HG03469 (cell line): ENCODE measurements at regions not wholly inside any gene's neighbourhood (a gene's known extent, or its start where the extent isn't known, plus 50 kb on each side); places are given as distances from the start of the nearest gene placed in this dataset.
"Not testable (repeated sequence)": the region's sequence is repeated elsewhere in the genome, so short reads cannot be mapped to it uniquely, and the experiment has no call there.

Experiments
- ATAC-seq: cut with Tn5 transposase; IDR thresholded peaks from one replicate; pipeline ENCODE4 v1.9.1; 2021; ENCODE audit warnings: mild to moderate bottlenecking, moderate library complexity, moderate number of reproducible peaks; ENCODE audit not compliant: unreplicated experiment

DNA sequence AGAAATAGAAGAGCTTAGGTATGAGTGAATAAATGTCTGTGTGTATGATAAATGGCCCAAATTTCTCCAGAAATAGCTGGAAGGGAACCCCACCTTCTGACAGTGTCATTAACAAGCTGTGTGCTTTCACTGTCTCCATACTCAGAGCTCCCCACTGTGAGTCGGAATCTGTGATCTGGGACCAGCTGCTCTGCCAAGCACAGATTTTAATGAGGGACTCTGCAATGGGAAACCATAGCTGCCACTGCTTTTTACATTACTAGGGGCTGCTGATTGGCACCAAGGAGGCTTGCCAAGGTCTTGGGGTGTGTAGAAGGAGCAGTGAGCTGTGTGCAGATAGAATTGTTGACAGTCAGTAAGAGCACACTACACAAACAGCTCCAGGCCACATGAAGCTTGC is 244.2 kb upstream of the CCDC196 start:
- ATAC-seq: no peak

DNA sequence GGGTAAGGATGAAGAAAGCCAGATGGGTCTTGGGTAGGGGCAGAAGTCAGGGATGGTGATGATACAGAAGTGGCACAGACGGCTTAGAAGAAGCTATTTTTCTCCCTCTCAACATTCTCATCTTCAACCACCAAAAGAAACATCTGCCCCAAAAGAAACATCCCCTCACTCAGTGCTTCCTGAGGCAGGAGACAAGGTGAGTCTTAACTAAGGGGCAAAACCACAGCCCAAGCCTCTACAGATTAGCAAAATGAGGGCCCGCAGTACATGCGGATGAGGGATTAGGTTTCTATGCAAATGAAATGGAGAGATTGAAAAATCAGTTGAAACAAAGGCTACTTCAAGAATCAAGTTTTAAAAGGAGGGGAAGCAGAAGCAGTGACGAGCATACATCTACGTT is 241.3 kb upstream of the CCDC196 start:
- ATAC-seq: no peak

DNA sequence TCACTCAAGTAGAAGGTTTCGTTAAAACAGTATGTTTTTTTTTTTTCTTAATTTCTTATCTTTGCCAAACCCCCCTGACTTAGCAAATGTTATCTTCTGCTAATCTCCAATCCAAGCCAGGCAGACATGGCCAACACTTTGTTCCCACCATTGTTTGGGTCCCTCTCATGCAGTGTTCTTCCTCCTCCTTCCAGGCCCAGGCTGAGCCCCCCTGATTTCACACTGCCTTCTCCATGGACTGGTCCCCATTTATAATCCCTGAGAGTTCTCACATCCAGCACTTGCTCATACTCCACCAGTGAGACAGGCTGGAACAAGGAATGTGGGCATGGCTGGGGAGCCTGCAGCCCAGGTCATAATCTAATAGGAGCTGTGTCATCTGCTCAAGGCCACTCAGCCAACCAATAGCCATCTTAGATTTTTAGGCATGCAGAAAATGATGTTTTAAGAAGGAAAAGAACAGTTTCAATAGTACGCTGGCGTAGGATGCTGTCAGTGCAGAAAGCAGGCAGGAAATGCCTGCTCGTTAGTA is 238.4 kb upstream of the CCDC196 start:
- no peak for ATAC-seq

DNA sequence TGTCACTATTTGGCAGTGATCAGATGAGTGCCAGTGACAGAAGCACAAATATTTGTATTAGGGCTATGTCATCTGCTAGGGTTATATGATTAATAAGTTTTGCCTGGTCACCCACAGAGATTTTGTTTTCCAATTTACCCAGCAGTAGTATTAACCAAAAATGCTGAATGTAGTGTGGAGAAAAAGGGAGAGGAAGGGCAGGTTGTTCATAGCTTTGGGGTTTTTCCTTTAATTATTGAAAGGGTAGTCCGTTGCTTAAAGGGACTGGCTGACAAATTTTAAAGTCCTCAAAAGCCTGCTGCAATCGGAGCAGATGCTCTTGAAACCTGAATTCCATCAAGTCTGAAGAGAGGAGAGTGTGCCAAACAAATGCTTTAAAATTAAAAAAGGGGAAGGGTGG is 237.9 kb upstream of the CCDC196 start:
- no peak for ATAC-seq

DNA sequence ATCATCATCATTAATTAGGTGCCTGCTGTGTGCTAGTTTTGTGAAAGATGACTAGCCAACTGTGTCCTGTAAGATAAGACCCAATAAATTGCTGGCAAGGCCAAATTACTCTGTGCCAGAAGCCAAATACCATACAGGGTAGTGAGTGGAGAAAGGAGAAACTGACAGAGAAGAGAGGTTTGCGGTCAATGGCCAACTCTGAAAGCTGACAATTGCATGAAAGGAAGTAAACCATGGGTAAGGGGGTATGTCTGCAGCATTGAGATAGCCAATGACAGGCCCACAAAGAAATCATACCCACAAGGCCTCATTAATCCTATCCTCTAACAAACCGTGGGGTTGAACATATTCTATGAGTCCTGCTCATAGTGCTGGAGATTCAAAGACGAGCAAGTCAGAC is 236.6 kb upstream of the CCDC196 start:
- no peak for ATAC-seq

DNA sequence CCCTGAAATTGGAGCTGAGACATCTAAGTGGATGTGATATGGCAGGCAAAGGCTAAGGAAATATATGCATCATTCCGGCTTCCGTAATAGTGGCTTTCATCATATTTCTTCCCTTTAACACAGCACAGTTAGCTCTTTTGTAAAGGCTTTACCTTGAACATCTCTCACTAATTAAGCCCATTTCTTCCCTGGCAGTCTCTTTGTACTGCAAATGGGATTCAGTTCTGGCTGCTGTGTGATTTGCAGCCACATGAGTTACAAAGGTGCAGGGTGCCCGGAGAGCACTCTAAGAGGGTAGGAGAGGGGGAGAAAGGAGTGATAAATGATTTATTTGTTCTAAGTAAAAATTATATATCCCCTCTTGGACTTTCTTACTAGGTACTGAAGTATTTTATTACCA is 232.1 kb upstream of the CCDC196 start:
- ATAC-seq: no peak

DNA sequence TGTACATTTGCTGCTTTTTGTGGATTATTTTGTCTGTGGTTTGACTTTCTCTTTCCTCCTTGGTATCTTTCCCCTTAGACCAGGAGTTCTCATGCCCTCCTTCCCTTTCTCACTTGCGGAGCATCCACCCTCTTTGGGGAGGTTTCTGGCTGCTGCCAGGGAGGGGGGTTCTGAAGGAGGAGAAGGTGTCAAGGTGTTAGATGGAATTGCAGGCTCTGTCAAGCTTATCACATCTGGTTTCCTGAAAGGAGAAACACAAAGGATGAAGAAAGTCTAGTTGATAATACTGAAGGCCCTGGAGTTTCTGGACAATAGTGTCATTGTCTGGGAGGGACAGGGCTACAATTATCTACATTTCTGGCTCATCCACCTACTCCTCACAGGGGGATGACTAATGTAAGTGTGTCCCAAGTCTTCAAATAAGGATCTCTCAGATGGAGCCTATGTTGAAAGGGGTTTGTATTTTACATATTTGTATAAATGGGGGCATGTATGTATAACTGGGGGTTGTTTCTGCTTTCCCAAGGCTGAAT is 217.3 kb upstream of the CCDC196 start:
- no peak for ATAC-seq

DNA sequence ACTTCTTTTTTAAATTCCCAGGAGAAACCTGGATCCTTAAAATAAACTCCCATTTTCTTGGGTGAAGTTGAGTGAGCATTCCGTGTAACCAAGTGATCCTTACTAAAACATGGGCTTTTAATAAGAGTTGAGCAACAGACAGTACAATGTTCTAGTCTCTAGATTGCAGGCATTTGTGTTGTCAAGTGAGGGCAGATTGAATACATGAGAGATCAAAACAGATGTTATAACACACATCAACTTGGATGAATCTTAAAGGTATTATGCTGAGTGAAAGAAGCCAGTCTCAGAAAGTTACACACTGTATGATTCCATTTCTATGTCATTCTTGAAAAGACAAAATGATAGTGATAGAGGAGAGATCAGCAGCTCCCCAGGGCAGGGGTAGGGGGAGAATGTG is 213.9 kb upstream of the CCDC196 start:
- ATAC-seq: no peak

DNA sequence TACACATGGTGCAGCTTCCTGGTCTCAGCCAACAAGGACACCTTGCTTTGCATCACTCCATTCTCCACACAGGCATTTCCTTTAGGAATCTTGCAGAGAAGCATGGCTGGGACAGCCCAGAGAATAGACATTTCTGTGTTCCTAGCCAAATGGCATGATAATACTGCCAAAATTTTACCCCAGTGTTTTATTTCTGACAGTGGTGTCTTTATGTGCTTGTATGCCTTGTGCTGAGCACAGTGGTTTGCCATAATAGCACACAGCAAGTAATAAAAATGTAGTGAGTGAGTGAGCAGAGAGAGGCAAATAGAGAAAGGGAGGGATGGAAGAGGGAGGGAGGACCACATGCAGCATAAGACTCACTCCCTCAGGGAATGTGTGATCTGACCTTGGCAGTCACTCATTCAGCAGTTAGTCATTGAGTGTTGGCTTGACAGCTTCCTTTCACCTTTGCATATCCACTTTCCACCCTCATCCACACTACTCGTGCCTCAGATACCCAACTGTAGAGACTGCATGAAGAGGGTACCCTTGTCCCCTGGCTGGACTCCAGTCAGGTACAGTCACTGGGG is 212.8 kb upstream of the CCDC196 start:
- no peak for ATAC-seq

DNA sequence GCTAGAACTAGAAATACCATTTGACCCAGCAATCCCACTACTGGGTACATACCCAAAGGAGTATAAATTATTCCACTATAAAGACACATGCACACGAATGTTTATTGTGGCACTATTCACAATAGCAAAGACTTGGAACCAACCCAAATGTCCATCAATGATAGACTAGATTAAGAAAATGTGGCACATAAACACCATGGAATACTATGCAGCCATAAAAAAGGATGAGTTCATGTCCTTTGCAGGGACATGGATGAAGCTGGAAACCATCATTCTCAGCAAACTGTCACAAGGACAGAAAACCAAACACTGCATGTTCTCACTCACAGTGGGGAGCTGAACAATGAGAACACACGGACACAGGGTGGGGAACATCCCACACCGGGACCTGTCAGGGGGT is 207.8 kb upstream of the CCDC196 start:
- not testable (repeated sequence) for ATAC-seq

DNA sequence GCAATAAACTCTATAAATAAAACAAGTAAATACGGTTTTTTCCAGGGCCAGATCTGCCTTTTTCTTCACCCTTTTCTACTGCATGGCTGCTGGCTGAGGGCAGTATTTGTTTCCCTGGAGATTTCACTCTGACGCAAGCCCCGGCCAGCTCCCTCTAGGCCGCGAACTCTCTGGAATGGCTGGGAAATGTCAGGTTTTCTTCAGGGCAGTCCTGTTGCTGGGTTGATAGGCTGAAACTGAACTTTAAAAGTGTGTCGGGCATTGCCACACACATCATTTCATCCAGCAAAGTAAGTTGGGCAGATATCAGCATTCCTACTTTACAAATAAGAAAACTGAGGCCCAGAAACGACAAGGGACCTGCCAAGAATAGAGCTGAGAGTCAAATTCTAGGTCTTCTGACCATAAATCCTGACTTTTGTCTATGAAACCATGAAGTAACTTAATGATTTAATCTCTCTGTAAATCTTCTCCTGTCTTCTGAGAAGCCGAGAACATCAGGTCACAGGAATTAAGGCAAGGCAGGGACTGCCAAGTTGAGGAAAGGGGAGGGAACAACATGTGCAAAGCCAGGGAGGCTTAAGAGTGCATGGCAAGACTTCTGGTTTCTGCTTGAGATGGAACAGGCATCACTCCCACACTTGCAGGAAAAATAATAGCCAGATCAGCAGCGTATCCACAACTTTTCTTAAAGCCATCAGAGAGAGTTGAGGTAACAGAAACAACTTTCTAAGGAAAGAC is 205.0 kb upstream of the CCDC196 start:
- no peak for ATAC-seq

DNA sequence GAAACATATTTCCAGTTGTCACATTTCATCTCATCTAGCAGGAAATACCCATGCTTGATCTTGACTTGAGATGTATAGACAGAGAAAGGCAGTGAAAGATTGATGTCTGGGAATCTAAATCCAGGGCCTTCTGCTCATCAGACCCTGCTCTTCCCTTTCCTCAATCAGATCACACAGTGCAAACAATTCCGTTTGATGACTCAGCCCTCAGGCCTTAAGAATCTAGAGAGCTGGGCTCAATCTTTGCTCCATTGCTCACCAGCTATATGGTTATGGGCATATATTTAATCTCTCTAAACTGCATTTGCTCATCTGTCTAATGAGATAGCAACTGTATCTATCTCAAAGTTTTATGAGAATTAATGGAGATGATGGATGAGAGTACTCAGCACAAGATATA is 201.8 kb upstream of the CCDC196 start:
- no peak for ATAC-seq

DNA sequence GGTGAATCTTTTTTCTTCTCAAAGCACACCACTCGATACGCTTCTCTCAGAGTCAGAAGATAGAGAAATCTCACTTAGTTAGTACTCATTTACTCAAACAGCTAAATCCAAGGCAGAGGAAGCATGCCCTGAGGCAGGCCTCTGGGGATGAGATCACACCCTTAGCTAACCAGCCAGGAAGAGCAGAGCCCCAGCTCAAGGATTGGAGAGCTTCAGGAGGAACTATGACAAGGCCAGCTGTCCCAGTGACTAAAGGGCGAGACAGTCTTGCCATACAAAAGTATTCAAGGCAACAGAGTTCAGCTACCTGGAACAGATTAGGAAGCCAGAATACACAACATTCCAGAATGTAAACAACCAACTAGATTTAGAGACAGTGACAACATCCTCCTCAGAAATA is 197.7 kb upstream of the CCDC196 start:
- ATAC-seq: no peak

DNA sequence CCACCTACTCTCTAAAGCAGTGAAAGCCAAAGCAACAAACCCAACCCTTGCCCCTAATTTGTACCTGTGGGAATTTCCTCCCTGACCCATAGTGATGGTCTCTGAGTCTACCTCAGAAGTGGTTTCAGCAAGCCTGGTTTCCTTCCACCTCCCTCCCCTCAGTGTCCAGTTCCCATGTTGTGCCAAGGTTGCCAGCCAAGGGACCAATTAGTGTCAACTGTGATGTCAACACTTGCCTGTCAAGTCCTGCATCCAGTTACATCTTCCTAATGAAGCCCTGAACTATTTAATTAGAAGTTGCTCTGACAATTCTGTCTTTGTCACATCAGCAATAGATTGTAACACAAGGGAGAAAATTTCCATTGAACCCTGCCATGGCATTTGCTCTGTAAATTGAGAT is 194.4 kb upstream of the CCDC196 start:
- ATAC-seq: no peak

DNA sequence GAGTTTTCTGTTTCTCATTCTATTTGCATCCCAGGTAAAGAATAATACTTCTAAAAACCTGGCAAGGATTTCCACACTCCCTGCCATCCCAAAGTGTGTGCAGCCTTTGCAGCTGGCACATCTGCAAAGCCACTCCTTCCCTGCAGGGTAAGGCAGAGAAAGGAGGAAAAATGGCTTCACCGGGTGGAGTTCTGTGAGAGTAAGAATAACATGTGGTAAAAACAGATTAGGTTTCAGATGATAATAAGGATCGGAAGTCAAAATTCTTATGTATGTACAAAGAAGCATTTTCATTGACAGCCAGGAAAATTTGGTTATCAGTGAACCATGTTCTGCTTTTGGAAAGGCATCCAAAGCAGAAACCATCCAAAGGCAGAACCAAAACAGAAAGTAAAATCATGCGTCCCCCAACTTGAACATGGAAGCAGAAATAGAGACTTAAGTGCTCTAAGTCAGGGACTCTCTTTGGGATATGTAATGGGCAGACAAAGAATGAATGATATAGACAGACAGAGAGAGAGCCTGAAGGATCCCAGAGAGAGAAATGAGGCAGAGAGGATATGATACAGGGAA is 192.6 kb upstream of the CCDC196 start:
- no peak for ATAC-seq

DNA sequence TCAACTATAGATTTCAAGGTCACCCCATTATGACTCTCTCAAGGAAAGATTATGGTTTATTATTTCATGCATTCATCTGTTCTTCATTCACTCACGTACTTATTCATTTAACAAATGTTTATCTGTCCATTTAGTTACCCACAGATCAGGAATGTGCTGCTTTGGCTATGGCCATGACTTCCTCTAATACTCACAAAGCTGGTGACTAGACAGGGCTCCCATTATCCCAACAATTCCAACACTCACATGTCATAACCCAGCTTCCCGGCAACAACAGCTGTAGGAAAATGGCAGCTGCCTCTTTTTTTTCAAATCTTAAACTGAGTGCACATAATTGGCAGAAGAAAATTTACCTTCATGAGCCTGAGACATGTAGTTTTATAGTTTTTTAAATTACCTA is 190.8 kb upstream of the CCDC196 start:
- no peak for ATAC-seq

DNA sequence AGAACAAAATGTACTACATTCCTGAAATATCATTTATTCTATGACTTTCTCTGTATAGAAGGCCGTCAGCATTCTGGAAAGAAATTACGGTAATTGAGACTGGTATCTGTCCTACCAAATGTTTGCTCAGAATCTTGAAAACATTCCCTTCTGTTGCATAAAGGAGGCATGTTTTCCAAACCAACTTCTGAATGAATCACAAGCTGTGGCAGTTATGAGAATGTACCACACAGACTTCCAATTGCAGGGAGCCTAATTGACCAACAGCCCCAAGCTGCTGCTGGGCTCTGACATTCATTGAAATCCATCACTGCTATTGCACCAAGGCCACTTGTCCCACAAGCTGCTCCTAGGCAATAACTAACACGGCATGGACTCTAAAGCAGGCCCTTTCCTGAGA is 185.3 kb upstream of the CCDC196 start:
- no peak for ATAC-seq

DNA sequence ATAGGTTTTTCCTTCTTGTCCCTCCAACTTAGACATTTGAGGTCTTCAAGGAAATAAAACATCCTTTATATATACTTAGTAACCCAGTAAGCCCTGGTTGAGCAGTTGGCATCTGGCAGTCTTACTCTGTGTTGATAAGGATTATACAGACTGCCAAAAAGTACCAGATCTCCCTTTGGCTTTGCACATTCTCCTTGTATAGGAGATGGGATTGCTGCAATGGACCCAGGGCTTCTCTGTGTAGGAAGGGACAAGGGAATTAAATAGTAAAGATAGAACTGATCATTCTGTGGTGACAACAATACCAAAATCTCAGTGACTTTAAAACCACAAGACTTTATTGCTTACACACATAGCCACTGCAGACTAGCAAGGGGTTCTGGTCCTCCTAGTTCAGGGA is 180.1 kb upstream of the CCDC196 start:
- no peak for ATAC-seq

DNA sequence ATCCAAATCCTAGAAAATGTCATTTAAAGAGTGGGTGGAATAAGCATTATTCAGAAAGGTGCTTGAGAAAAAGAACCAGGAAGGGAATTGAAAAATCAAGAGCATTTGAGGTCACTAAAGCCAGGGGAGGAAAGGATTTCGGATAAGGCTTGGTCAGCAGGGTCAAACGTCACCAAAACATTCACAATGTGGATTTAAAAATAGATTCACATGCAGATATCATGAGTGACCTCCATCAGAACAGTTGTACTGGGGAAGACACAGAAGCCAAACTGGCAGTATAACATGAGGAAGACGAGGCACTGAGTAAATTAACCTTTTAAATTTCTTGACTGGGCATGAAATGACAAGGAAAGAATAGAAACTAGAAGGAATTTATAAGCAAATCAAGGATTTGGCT is 175.1 kb upstream of the CCDC196 start:
- no peak for ATAC-seq

DNA sequence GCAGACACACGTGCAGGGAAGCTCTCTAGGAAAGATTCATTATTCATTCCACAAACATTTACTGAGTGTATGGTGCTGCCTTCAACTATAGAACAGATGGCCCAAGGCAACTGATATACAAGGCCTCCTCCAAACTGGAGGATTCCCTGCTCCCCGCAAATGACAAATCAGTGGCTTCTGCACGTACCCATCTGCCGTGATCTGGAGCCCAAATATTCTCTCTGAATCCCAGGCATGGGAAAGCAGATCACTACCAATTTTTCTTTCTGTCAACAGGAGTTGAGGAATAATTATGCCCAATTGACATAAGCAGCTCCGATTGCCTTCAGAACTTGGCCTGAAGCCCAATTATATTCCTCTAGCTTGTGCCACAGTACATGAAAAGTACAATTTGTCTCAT is 174.2 kb upstream of the CCDC196 start:
- ATAC-seq: no peak

DNA sequence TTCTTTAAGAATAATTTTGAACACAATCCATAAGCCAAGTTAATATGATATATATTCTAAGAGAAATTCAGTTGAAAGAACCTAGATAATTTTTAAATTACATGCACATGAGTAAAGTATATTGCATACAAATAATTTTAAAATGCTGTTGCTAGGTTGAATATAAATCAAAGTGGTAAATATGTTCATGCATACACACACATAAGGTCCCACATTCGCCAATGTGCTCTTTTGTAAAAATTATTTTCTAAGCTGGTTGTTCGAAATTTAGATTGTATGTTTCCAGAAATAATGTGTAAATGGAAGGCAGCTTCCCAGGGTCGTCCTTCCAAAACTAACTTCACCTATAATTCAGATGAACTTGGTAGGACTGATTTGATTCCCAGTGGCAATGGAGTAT is 173.7 kb upstream of the CCDC196 start:
- ATAC-seq: no peak

DNA sequence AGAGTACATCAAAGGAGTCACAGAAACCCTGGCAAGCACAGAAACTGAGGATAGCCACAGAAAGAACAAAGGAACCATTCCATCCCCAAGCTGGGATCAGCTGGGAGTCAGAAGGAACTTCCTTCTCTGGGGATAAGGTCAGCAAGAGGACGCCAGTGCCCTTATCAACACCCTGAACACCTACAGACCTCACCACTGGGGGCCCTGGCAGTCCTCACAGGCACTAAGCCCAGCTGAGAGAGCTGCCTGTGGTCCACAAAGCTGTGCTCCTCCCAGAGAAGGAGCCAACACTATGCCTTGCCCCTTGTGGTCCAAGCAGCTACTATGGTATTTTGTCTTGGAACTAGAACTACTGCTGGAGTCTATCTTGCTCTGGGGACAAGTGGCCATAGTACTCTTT is 171.1 kb upstream of the CCDC196 start:
- ATAC-seq: no peak
